HCT116 (cell line): ENCODE measurements at regions not wholly inside any gene's neighbourhood (a gene's known extent, or its start where the extent isn't known, plus 50 kb on each side); places are given as distances from the start of the nearest gene placed in this dataset.
A peak's percentile ranks its signal among the peaks of the same experiment; 100 is the strongest.

Source experiments
- ATAC-seq: fragments of 200-7000 bp; cut with Tn5 transposase; 2 replicates; pipeline ENCODE4 v1.9.1; 2020; ENCODE audit warnings: mild to moderate bottlenecking, moderate library complexity
- BruUV-seq: library from RNA; stranded (reverse); fragments of 400-500 nt; replicated peaks from 2 replicates; lab custom pipeline; 2021; lab: Mats Ljungman, UMichigan
- CTCF ChIA-PET: fragments of 300-600 bp; sonication (Branson Sonifier 250); formaldehyde crosslinking; loops from one replicate; lab custom pipeline; 2021; ENCODE audit warnings: antibody characterized with exemption; lab: Charles Lee
- POLR2A ChIA-PET: fragments of 300-600, 350-600 bp; sonication (Branson Sonifier 250); formaldehyde crosslinking; loops from one replicate; lab custom pipeline; 2021; ENCODE audit warnings: antibody characterized with exemption; lab: Charles Lee
- RAD21 ChIA-PET, 2 experiments: fragments of 300-600 bp; sonication (Branson Sonifier 250); formaldehyde crosslinking; loops; one replicate each; lab custom pipeline; 2023; ENCODE audit warnings: low total read pairs in 2 of 2; ENCODE audit not compliant: uncharacterized antibody in 2 of 2, unreplicated experiment in 2 of 2, low non-redundant PET in 1 of 2; lab: Charles Lee
- DNase-seq: peaks from one replicate; pipeline ENCODE4 v3.0.0-alpha.2; 2010; ENCODE audit warnings: low read depth, low spot score
- H2AFZ ChIP-seq: fragments of 200-600 bp; shearing (Covaris generic), sonication (generic); 2 replicates; pipeline ENCODE4 v1.6.1; 2017; ENCODE audit warnings: low read depth, mixed run types, mixed read lengths, antibody characterized with exemption, low read length; ENCODE audit not compliant: poor library complexity, severe bottlenecking
- H3K27ac ChIP-seq: 2 replicates; pipeline ENCODE4 v1.5.1; 2012; ENCODE audit warnings: low read depth, low read length
- H3K27me3 ChIP-seq: fragments of 200-600 bp; sonication (generic); 2 replicates; pipeline ENCODE4 v1.6.1; 2016; ENCODE audit warnings: mixed run types, low read length, mixed read lengths; ENCODE audit not compliant: insufficient read depth
- H3K36me3 ChIP-seq, 2 experiments: fragments of 200-500 bp in 1 of 2; fragments of 200-600 bp in 1 of 2; sonication (Bioruptor generic) in 1 of 2; sonication (generic) in 1 of 2; 2 replicates each; pipeline versions ENCODE4 v1.5.1 to v1.6.1; 2014 to 2016; ENCODE audit warnings: low read length in 2 of 2, inconsistent platforms in 1 of 2, mixed read lengths in 1 of 2, mixed run types in 1 of 2; ENCODE audit not compliant: insufficient read depth in 2 of 2, control insufficient read depth in 1 of 2
- H3K4me1 ChIP-seq, 2 experiments: fragments of 200-600 bp in 1 of 2; sonication (generic) in 1 of 2; 2 replicates each; pipeline versions ENCODE4 v1.5.1 to v1.6.1; 2012 to 2017; ENCODE audit warnings: low read length in 2 of 2, inconsistent platforms in 1 of 2, mild to moderate bottlenecking in 1 of 2, mixed read lengths in 1 of 2, mixed run types in 1 of 2, moderate library complexity in 1 of 2; ENCODE audit not compliant: insufficient read depth in 2 of 2, control insufficient read depth in 1 of 2
- H3K4me2 ChIP-seq: fragments of 200-600 bp; sonication (generic); 2 replicates; pipeline ENCODE4 v1.6.1; 2017; ENCODE audit warnings: mixed run types, low read length, mixed read lengths
- H3K4me3 ChIP-seq, 2 experiments: fragments of 200-600 bp in 1 of 2; sonication (generic) in 1 of 2; replicated peaks in 1 of 2; 2 replicates each; pipeline ENCODE4 v1.5.1; 2011 to 2016; ENCODE audit warnings: low read length in 2 of 2, control low read depth in 1 of 2, low read depth in 1 of 2, mild to moderate bottlenecking in 1 of 2, mixed read lengths in 1 of 2, mixed run types in 1 of 2
- H3K79me2 ChIP-seq: fragments of 200-600 bp; sonication (generic); 2 replicates; pipeline ENCODE4 v1.6.1; 2017; ENCODE audit warnings: mild to moderate bottlenecking, mixed run types, low read length, moderate library complexity, mixed read lengths; ENCODE audit not compliant: insufficient read depth
- H3K9ac ChIP-seq: fragments of 200-600 bp; sonication (generic); 2 replicates; pipeline ENCODE4 v1.6.1; 2016; ENCODE audit warnings: low read length, mixed read lengths
- H3K9me2 ChIP-seq: fragments of 200-600 bp; sonication (generic), shearing (Covaris generic); 2 replicates; pipeline ENCODE4 v1.6.1; 2017; ENCODE audit warnings: mixed run types, mild to moderate bottlenecking, moderate library complexity; ENCODE audit not compliant: insufficient read depth
- H3K9me3 ChIP-seq, 2 experiments: fragments of 200-500 bp in 1 of 2; fragments of 200-600 bp in 1 of 2; sonication (Bioruptor generic) in 1 of 2; sonication (generic) in 1 of 2; 2 replicates each; pipeline ENCODE4 v1.6.1; 2014 to 2017; ENCODE audit warnings: low read length in 2 of 2, mixed read lengths in 2 of 2, inconsistent platforms in 1 of 2, low read depth in 1 of 2, mild to moderate bottlenecking in 1 of 2, mixed run types in 1 of 2, moderate library complexity in 1 of 2; ENCODE audit not compliant: control insufficient read depth in 1 of 2, insufficient read depth in 1 of 2
- H4K20me1 ChIP-seq: fragments of 200-600 bp; sonication (generic), shearing (Covaris generic); 2 replicates; pipeline ENCODE4 v1.6.1; 2017; ENCODE audit warnings: mixed run types, mild to moderate bottlenecking, moderate library complexity; ENCODE audit not compliant: insufficient read depth
- CBX3 ChIP-seq: IDR thresholded peaks from 2 replicates; pipeline ENCODE4 v1.6.1; 2012; ENCODE audit warnings: low read depth
- EZH2 ChIP-seq: fragments of 200-600 bp; sonication (generic); IDR thresholded peaks from 2 replicates; pipeline ENCODE4 v1.6.1; 2017; ENCODE audit warnings: antibody characterized with exemption, mixed run types
- JUND ChIP-seq: IDR thresholded peaks from 2 replicates; pipeline ENCODE4 v1.6.1; 2012
- RAD21 ChIP-seq: IDR thresholded peaks from 2 replicates; pipeline ENCODE4 v1.6.1; 2012; ENCODE audit warnings: low read depth, mild to moderate bottlenecking
- SP1 ChIP-seq: IDR thresholded peaks from 2 replicates; pipeline ENCODE4 v1.6.1; 2012; ENCODE audit warnings: low read depth
- TCF7L2 ChIP-seq: IDR thresholded peaks from 2 replicates; pipeline ENCODE4 v1.7.0; 2011; ENCODE audit warnings: borderline replicate concordance, inconsistent platforms; ENCODE audit not compliant: insufficient read depth, insufficient read length; ENCODE audit errors: extremely low read depth
- YY1 ChIP-seq: IDR thresholded peaks from 2 replicates; pipeline ENCODE4 v1.6.1; 2011; ENCODE audit warnings: low read length, low read depth, moderate library complexity, mild to moderate bottlenecking; ENCODE audit not compliant: insufficient replicate concordance; ENCODE audit errors: extremely low read depth
- ZFX ChIP-seq: fragments of 450-650 bp; IDR thresholded peaks from 2 replicates; pipeline ENCODE4 v1.6.1; 2017
- ZNF274 ChIP-seq: fragments of 200-500 bp; sonication (Bioruptor generic); IDR thresholded peaks from 2 replicates; pipeline ENCODE4 v1.6.1; 2014; ENCODE audit warnings: mild to moderate bottlenecking, low read depth, low read length, inconsistent platforms
- intact Hi-C: fragments of 100-400 bp; cut with micrococcal nuclease; formaldehyde crosslinking; loops from 2 replicates; pipeline ENCODE4 v1.10.0; 2022
- TF ChIP-seq, protein P1 (sequence below): IDR thresholded peaks from 2 replicates; pipeline ENCODE4 v1.6.1; 2012
- TF ChIP-seq, protein P2 (sequence below): IDR thresholded peaks from 2 replicates; pipeline ENCODE4 v1.6.1; 2012

DNA sequence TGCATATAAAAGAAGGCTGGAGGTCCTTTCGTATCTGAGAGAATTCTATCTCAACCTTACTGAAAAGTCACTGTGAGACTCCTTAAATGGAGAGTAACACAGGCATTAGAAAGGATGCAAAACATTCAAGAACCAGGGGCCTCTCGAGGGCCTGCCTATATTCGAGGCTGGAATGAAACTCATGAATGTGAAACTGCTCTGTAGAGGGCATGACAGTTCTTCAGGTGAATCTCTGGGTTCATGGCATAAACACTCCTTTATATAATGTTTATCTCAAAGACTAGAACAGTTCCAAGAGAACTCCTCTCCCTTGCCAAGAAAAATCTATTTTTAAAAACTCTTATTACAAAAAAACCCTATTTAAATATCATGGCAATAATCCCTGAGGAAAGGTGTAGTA lies 113.9 kb downstream of the SEC61B start:
- Histone ChIP-seq H3K79me2 (no peaks in the 10 kb centered on the region), H3K27ac (no peak overlapping the region), H3K9me2 (no peaks in the 10 kb centered on the region), H4K20me1 (no peaks in the 10 kb centered on the region), H3K9me3 (no peaks in the 10 kb centered on the region), H3K36me3 (no peaks in the 10 kb centered on the region), H2AFZ (no peak overlapping the region), H3K4me1 (no peaks in the 10 kb centered on the region), H3K9ac (no peak overlapping the region), H3K4me2 (no peak overlapping the region), H3K27me3 (no peaks in the 10 kb centered on the region), H3K4me3 (no peak overlapping the region)
- ChIA-PET CTCF (no interaction called here), RAD21 (no interaction called here), POLR2A (no interaction called here)
- TF ChIP-seq ZNF274: no peak
- peak; percentile 17; the same call in 1 of the 2 replicates for TF ChIP-seq RAD21
- TF ChIP-seq, protein P1, sequence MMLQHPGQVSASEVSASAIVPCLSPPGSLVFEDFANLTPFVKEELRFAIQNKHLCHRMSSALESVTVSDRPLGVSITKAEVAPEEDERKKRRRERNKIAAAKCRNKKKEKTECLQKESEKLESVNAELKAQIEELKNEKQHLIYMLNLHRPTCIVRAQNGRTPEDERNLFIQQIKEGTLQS: no peak
- TF ChIP-seq TCF7L2: no peak
- no peak for TF ChIP-seq YY1
- intact Hi-C loops: no loop called here
- DNase-seq: no peak
- BruUV-seq: no TSS peak
- ATAC-seq: no peak

DNA sequence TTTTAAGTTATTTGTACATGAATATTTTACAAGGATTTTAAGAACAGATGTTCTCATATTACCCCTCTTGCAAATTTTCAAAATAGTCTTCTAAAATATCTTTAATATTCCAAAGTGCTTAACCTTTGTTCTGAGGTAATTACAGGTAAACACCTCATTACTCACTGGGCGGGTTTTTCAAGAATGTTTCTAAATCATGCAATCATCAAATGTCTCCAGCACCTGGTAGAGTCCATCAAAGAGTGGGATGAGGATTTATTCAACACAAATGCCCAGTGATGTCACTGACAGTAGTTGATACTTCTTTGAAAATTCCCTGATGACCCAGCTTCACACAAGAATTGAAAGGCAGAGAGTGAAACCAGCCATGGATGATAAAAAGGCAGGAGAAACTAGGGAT lies 114.4 kb downstream of the SEC61B start:
- no peaks in the 10 kb centered on the region for H4K20me1 ChIP-seq
- no peaks in the 10 kb centered on the region for H3K4me1 ChIP-seq
- ChIA-PET RAD21 (no interaction called here), CTCF (no interaction called here), POLR2A (no interaction called here)
- no peak for ATAC-seq
- H3K79me2 ChIP-seq: no peaks in the 10 kb centered on the region
- DNase-seq: no peak
- no TSS peak for BruUV-seq
- no peaks in the 10 kb centered on the region for H3K36me3 ChIP-seq
- intact Hi-C loops: no loop called here
- H3K9ac ChIP-seq: no peak overlapping the region
- no peaks in the 10 kb centered on the region for H3K9me3 ChIP-seq
- no peak overlapping the region for H3K27ac ChIP-seq
- TF ChIP-seq JUND: no peak
- TF ChIP-seq, protein P2, sequence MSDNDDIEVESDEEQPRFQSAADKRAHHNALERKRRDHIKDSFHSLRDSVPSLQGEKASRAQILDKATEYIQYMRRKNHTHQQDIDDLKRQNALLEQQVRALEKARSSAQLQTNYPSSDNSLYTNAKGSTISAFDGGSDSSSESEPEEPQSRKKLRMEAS: no peak
- TF ChIP-seq ZFX: no peak
- TF ChIP-seq RAD21: no peak
- no peak for TF ChIP-seq YY1
- TF ChIP-seq EZH2: no peak
- no peak for TF ChIP-seq CBX3
- no peak for TF ChIP-seq SP1
- H3K9me2 ChIP-seq: no peaks in the 10 kb centered on the region
- H3K4me2 ChIP-seq: no peak overlapping the region
- H3K4me3 ChIP-seq: no peak overlapping the region
- no peak overlapping the region for H2AFZ ChIP-seq
- H3K27me3 ChIP-seq: no peaks in the 10 kb centered on the region
